Breast epithelium (tissue), 4 donors: ENCODE measurements at regions not wholly inside any gene's neighbourhood (a gene's known extent, or its start where the extent isn't known, plus 50 kb on each side); places are given as distances from the start of the nearest gene placed in this dataset.
"Not testable (repeated sequence)": the region's sequence is repeated elsewhere in the genome, so short reads cannot be mapped to it uniquely, and the experiment has no call there.

Experiments
- DNase-seq, 2 donors: peaks; one replicate each; pipeline ENCODE4 v3.0.0-alpha.2; 2019; ENCODE audit warnings: low spot score in 2 of 2
- H3K27ac ChIP-seq, 2 donors: fragments of 200-600 bp; sonication (generic) in 1 of 2; one replicate each; pipeline ENCODE4 v1.5.1; 2016 to 2019; ENCODE audit warnings: mild to moderate bottlenecking in 1 of 2
- H3K27me3 ChIP-seq, 2 donors: fragments of 200-600 bp; sonication (generic) in 1 of 2; one replicate each; pipeline versions ENCODE4 v1.5.1 to v1.6.0; 2017 to 2019; ENCODE audit warnings: control low read depth in 1 of 2, mild to moderate bottlenecking in 1 of 2
- H3K36me3 ChIP-seq: fragments of 200-600 bp; one replicate; pipeline ENCODE4 v1.5.1; 2019
- H3K4me1 ChIP-seq, 2 donors: fragments of 200-600 bp; sonication (generic); one replicate each; pipeline ENCODE4 v1.5.1; 2016 to 2019; ENCODE audit warnings: control low read depth in 1 of 2
- H3K4me3 ChIP-seq, 3 donors: fragments of 200-600 bp; sonication (generic); 1 replicate in 2 of 3; 2 replicates in 1 of 3; pipeline ENCODE4 v1.5.1; 2016 to 2019; ENCODE audit warnings: mild to moderate bottlenecking in 3 of 3, moderate library complexity in 2 of 3
- H3K9me3 ChIP-seq, 2 donors: fragments of 200-600 bp; sonication (generic) in 1 of 2; one replicate each; pipeline ENCODE4 v1.5.1; 2016 to 2019; ENCODE audit warnings: control low read depth in 1 of 2
- POLR2A ChIP-seq: fragments of 450-650 bp; IDR thresholded peaks from one replicate; pipeline ENCODE4 v1.6.1; 2016; ENCODE audit warnings: antibody characterized with exemption, mild to moderate bottlenecking, moderate library complexity
- POLR2AphosphoS5 ChIP-seq, 3 donors: sonication (generic); formaldehyde crosslinking; IDR thresholded peaks; one replicate each; pipeline ENCODE4 v1.6.1; 2017; ENCODE audit warnings: antibody characterized with exemption in 3 of 3
- intact Hi-C: fragments of 100-400 bp; cut with DNase I; formaldehyde crosslinking; loops from one replicate; pipeline ENCODE4 v1.15.1; 2023; ENCODE audit warnings: low total_unique reads
- TF ChIP-seq, protein P1 (sequence below), 3 donors: fragments of 450-650 bp; IDR thresholded peaks; one replicate each; pipeline ENCODE4 v1.5.1; 2016 to 2017; ENCODE audit warnings: antibody characterized with exemption in 3 of 3, mild to moderate bottlenecking in 3 of 3, moderate library complexity in 3 of 3

- no peaks in the 10 kb centered on the region for H3K9me3 ChIP-seq
- no peak for TF ChIP-seq POLR2AphosphoS5 (IDR thresholded peaks at IDR 0.05)
- TF ChIP-seq, protein P1, sequence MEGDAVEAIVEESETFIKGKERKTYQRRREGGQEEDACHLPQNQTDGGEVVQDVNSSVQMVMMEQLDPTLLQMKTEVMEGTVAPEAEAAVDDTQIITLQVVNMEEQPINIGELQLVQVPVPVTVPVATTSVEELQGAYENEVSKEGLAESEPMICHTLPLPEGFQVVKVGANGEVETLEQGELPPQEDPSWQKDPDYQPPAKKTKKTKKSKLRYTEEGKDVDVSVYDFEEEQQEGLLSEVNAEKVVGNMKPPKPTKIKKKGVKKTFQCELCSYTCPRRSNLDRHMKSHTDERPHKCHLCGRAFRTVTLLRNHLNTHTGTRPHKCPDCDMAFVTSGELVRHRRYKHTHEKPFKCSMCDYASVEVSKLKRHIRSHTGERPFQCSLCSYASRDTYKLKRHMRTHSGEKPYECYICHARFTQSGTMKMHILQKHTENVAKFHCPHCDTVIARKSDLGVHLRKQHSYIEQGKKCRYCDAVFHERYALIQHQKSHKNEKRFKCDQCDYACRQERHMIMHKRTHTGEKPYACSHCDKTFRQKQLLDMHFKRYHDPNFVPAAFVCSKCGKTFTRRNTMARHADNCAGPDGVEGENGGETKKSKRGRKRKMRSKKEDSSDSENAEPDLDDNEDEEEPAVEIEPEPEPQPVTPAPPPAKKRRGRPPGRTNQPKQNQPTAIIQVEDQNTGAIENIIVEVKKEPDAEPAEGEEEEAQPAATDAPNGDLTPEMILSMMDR (IDR thresholded peaks at IDR 0.05): no peak
- no peak for TF ChIP-seq POLR2A
Measured at GRCh38 chrX:130561930-130562329, 160.1 kb downstream of the RBMX2 start.

DNA sequence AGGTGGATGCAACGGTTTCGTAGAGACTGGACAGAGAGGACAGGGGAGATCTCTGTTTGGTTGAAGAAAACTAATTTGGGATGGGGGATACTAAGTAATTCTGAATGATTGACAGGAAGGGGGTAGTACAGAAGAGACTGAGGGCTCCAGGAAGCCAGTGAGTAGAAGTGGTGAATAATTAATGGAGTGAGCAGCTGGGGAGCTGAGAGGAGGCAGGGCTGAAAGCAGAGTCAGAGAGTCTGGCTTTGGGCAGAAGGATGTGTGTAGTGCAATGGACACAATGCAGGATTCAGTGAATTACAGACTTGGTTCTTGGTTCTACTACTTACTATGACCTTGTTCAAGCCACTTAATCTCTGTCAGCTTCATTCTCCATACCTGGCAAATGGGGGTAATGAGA, 161.7 kb downstream of the RBMX2 start:
- intact Hi-C loops: loop anchor here (10.0 kb wide), 1 partner anchor 1619 kb away; no protein-coding TSS in a partner anchor
- no peak for TF ChIP-seq POLR2AphosphoS5 (IDR thresholded peaks at IDR 0.05)
- TF ChIP-seq POLR2A: no peak
- TF ChIP-seq, protein P1 (IDR thresholded peaks at IDR 0.05): no peak

More at GRCh38 chrX:130561930-130562329, 160.1 kb downstream of the RBMX2 start:
- Histone ChIP-seq H3K27ac (no peak overlapping the region), H3K4me1 (no peaks in the 10 kb centered on the region), H3K36me3 (no peaks in the 10 kb centered on the region), H3K27me3 (peaks cover 0 to 14% of the 10 kb centered on the region in 2 donors), H3K4me3 (no peak overlapping the region)
- intact Hi-C loops: loop anchor here (10.0 kb wide), 1 partner anchor 1617 kb away; no protein-coding TSS in a partner anchor
- DNase-seq: no peak

DNA sequence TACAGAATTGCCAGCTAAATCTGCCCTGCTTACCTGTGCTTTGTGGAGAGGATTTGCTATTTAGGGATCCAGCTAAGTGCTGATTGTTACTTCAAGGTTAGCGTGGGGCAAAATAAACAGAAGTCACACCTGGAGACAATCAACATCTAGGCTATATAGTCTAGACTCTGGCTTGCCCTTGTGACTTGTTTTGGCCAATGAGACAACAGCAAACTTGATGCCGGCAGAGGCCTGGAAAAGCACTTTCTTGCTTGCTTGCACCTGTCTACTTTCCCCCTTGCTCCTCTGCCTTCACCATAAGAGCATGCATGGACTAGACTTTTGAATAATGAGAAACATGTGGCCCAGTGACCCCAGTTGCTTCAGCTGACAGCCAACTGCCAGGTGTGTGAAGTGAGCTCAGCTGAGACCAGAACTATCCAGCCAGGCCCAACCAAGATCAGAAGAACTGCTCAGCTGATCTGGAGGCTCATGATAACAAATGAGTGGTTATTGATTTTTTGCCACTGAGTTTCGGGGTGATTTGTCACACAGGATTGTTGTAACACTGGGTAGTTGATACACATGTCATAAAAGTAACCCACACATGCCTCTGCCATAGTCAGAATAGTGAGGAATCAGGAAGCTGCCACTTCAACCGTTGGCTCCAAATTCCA, 164.4 kb downstream of the RBMX2 start:
- no peaks in the 10 kb centered on the region for H3K9me3 ChIP-seq
- DNase-seq: no peak
- H3K4me1 ChIP-seq: no peaks in the 10 kb centered on the region
- H3K27me3 ChIP-seq: peaks cover 0 to 14% of the 10 kb centered on the region in 2 donors
- intact Hi-C loops: loop anchor here (10.0 kb wide), 1 partner anchor 1621 kb away; no protein-coding TSS in a partner anchor
- H3K4me3 ChIP-seq: no peak overlapping the region
- H3K27ac ChIP-seq: no peak overlapping the region
- no peak for TF ChIP-seq POLR2AphosphoS5 (IDR thresholded peaks at IDR 0.05)
- TF ChIP-seq, protein P1 (IDR thresholded peaks at IDR 0.05): no peak
- TF ChIP-seq POLR2A: no peak
- no peaks in the 10 kb centered on the region for H3K36me3 ChIP-seq

More for the DNA sequence above, 161.7 kb downstream of the RBMX2 start:
- Histone ChIP-seq H3K4me1 (no peaks in the 10 kb centered on the region), H3K27me3 (peaks cover 0 to 14% of the 10 kb centered on the region in 2 donors), H3K4me3 (no peak overlapping the region), H3K36me3 (no peaks in the 10 kb centered on the region), H3K27ac (no peak overlapping the region), H3K9me3 (no peaks in the 10 kb centered on the region)
- DNase-seq: no peak

GRCh38 chrX:130573030-130573429, 171.2 kb downstream of the RBMX2 start:
- H3K27me3 ChIP-seq, H3K27ac ChIP-seq, H3K9me3 ChIP-seq, H3K4me1 ChIP-seq, H3K4me3 ChIP-seq, H3K36me3 ChIP-seq, DNase-seq, intact Hi-C loops: not testable (repeated sequence)
